Natural killer cell treated with Interleukin-12 subunit alpha and Interleukin-12 subunit beta and Interleukin-15 and Interleukin-18, amount 100 ng/mL, for 72 hours (primary cell): ENCODE measurements at regions not wholly inside any gene's neighbourhood (a gene's known extent, or its start where the extent isn't known, plus 50 kb on each side); places are given as distances from the start of the nearest gene placed in this dataset.
A peak's percentile ranks its signal among the peaks of the same experiment; 100 is the strongest.

Experiments
- ATAC-seq, 2 donors: fragments of 150-1000 bp; cut with Tn5 transposase in 1 of 2; sonication (Bioruptor Pico), chemical (Tn5 transposase) in 1 of 2; 2 replicates each; pipeline ENCODE4 v1.10.0; 2021
- DNase-seq: peaks from one replicate; pipeline ENCODE4 v3.0.0; 2022; ENCODE audit warnings: low spot score
- H3K27ac Mint-ChIP-seq, 2 donors: 1 replicate in 1 of 2; 2 replicates in 1 of 2; pipeline ENCODE4 v1.8.0; 2022; ENCODE audit warnings: mixed read lengths in 2 of 2, mild to moderate bottlenecking in 1 of 2, moderate library complexity in 1 of 2
- H3K27me3 Mint-ChIP-seq, 2 donors: 1 replicate in 1 of 2; 2 replicates in 1 of 2; pipeline ENCODE4 v1.8.0; 2022; ENCODE audit warnings: mixed read lengths in 2 of 2
- H3K36me3 Mint-ChIP-seq: one replicate; pipeline ENCODE4 v1.8.0; 2022; ENCODE audit warnings: mixed read lengths
- H3K4me1 Mint-ChIP-seq, 2 donors: 1 replicate in 1 of 2; 2 replicates in 1 of 2; pipeline ENCODE4 v1.8.0; 2022; ENCODE audit warnings: low read depth in 2 of 2, mixed read lengths in 2 of 2, mild to moderate bottlenecking in 1 of 2
- H3K4me3 Mint-ChIP-seq: one replicate; pipeline ENCODE4 v1.8.0; 2022; ENCODE audit warnings: mixed read lengths
- H3K9me3 Mint-ChIP-seq: 2 replicates; pipeline ENCODE4 v1.8.0; 2022; ENCODE audit warnings: mixed read lengths

- Mint-ChIP-seq H3K27ac (no peak overlapping the region), H3K4me3 (no peak overlapping the region), H3K36me3 (peaks cover 22% of the 10 kb centered on the region), H3K9me3 (peaks cover 8% of the 10 kb centered on the region), H3K4me1 (no peaks in the 10 kb centered on the region), H3K27me3 (no peaks in the 10 kb centered on the region)
- ATAC-seq (no peak), DNase-seq (no peak)
These were observed 86.0 kb downstream of the DTWD1 start for GRCh38 chr15:49706805-49707204.

- H3K9me3 Mint-ChIP-seq, result peaks cover 8% of the 10 kb centered on the region
These were observed 86.8 kb downstream of the DTWD1 start for GRCh38 chr15:49707598-49707997.

GRCh38 chr15:49709646-49710214 lies 88.9 kb downstream of the DTWD1 start:
- ATAC-seq, result no peak

More at GRCh38 chr15:49707598-49707997, 86.8 kb downstream of the DTWD1 start:
- no peak for ATAC-seq
- no peak overlapping the region for H3K4me3 Mint-ChIP-seq
- no peak for DNase-seq
- H3K36me3 Mint-ChIP-seq, result peaks cover 22% of the 10 kb centered on the region
- H3K27me3 Mint-ChIP-seq, result no peaks in the 10 kb centered on the region
- no peak overlapping the region for H3K27ac Mint-ChIP-seq
- no peaks in the 10 kb centered on the region for H3K4me1 Mint-ChIP-seq

GRCh38 chr15:49712162-49712561 lies 91.3 kb downstream of the DTWD1 start:
- no peaks in the 10 kb centered on the region for H3K27me3 Mint-ChIP-seq
- H3K36me3 Mint-ChIP-seq, result peaks cover 22% of the 10 kb centered on the region
- peaks cover 5 to 6% of the 10 kb centered on the region in 2 donors for H3K4me1 Mint-ChIP-seq
- H3K27ac Mint-ChIP-seq, result no peak overlapping the region
- H3K9me3 Mint-ChIP-seq, result peaks cover 8% of the 10 kb centered on the region
- DNase-seq (no peak), ATAC-seq (no peak)
- H3K4me3 Mint-ChIP-seq, result no peak overlapping the region

More at GRCh38 chr15:49709646-49710214, 88.9 kb downstream of the DTWD1 start:
- no peak for DNase-seq
- Mint-ChIP-seq H3K27ac (no peak overlapping the region), H3K36me3 (peaks cover 22% of the 10 kb centered on the region), H3K4me1 (no peaks in the 10 kb centered on the region), H3K9me3 (peaks cover 8% of the 10 kb centered on the region), H3K4me3 (no peak overlapping the region), H3K27me3 (no peaks in the 10 kb centered on the region)

- peaks cover 5 to 6% of the 10 kb centered on the region in 2 donors for H3K4me1 Mint-ChIP-seq
- ATAC-seq (no peak), DNase-seq (no peak)
- H3K36me3 Mint-ChIP-seq, result peaks cover 22% of the 10 kb centered on the region
- no peak overlapping the region for H3K4me3 Mint-ChIP-seq
- no peaks in the 10 kb centered on the region for H3K27me3 Mint-ChIP-seq
- peaks cover 8% of the 10 kb centered on the region for H3K9me3 Mint-ChIP-seq
- H3K27ac Mint-ChIP-seq, result no peak overlapping the region
These were observed 92.1 kb downstream of the DTWD1 start for GRCh38 chr15:49712846-49713450.

- Mint-ChIP-seq H3K27me3 (peaks cover 3 to 7% of the 10 kb centered on the region in 2 donors), H3K9me3 (peaks cover 5% of the 10 kb centered on the region), H3K4me1 (peaks cover 5 to 10% of the 10 kb centered on the region in 2 donors), H3K27ac (peak overlapping the region in 1 of 2 donors; percentile 33), H3K36me3 (peaks cover 8% of the 10 kb centered on the region), H3K4me3 (peak overlapping the region; percentile 21)
- DNase-seq (no peak), ATAC-seq (peak; percentile 32 to 75)
These were observed 94.4 kb downstream of the DTWD1 start for GRCh38 chr15:49715211-49715610.

GRCh38 chr15:49715701-49716100 lies 94.9 kb downstream of the DTWD1 start:
- Mint-ChIP-seq H3K9me3 (peaks cover 5% of the 10 kb centered on the region), H3K27ac (peak overlapping the region in 1 of 2 donors; percentile 33), H3K27me3 (peaks cover 3 to 7% of the 10 kb centered on the region in 2 donors), H3K4me1 (peaks cover 5 to 10% of the 10 kb centered on the region in 2 donors), H3K36me3 (peaks cover 7% of the 10 kb centered on the region), H3K4me3 (no peak overlapping the region)
- DNase-seq, result no peak
- ATAC-seq, result no peak

- no peak for ATAC-seq
- Mint-ChIP-seq H3K9me3 (no peaks in the 10 kb centered on the region), H3K27me3 (peaks cover 7 to 21% of the 10 kb centered on the region in 2 donors), H3K36me3 (no peaks in the 10 kb centered on the region), H3K4me3 (no peak overlapping the region), H3K4me1 (peaks cover 5 to 10% of the 10 kb centered on the region in 2 donors), H3K27ac (peak overlapping the region in 1 of 2 donors; percentile 45)
- no peak for DNase-seq
These were observed 97.4 kb downstream of the DTWD1 start for GRCh38 chr15:49718234-49718633.

GRCh38 chr15:49718846-49719245 lies 98.0 kb downstream of the DTWD1 start:
- H3K4me3 Mint-ChIP-seq, result no peak overlapping the region
- H3K27ac Mint-ChIP-seq, result no peak overlapping the region
- H3K4me1 Mint-ChIP-seq, result peaks cover 5 to 10% of the 10 kb centered on the region in 2 donors
- H3K27me3 Mint-ChIP-seq, result peaks cover 10 to 27% of the 10 kb centered on the region in 2 donors
- H3K9me3 Mint-ChIP-seq, result peaks cover 3% of the 10 kb centered on the region
- H3K36me3 Mint-ChIP-seq, result no peaks in the 10 kb centered on the region
- ATAC-seq (no peak), DNase-seq (no peak)

GRCh38 chr15:49720261-49720660 lies 99.4 kb downstream of the DTWD1 start:
- DNase-seq (no peak), ATAC-seq (no peak)
- Mint-ChIP-seq H3K4me1 (peaks cover 3 to 7% of the 10 kb centered on the region in 2 donors), H3K9me3 (peaks cover 3% of the 10 kb centered on the region), H3K27ac (no peak overlapping the region), H3K27me3 (peaks cover 10 to 27% of the 10 kb centered on the region in 2 donors), H3K4me3 (no peak overlapping the region), H3K36me3 (no peaks in the 10 kb centered on the region)

GRCh38 chr15:49721091-49721490 lies 100.2 kb downstream of the DTWD1 start:
- Mint-ChIP-seq H3K4me1 (peaks cover 0 to 4% of the 10 kb centered on the region in 2 donors), H3K9me3 (peaks cover 8% of the 10 kb centered on the region), H3K36me3 (peaks cover 4% of the 10 kb centered on the region), H3K27ac (no peak overlapping the region), H3K4me3 (no peak overlapping the region), H3K27me3 (peaks cover 15 to 27% of the 10 kb centered on the region in 2 donors)
- ATAC-seq (no peak), DNase-seq (no peak)

- ATAC-seq, result no peak
- Mint-ChIP-seq H3K4me3 (no peak overlapping the region), H3K27me3 (peaks cover 15 to 27% of the 10 kb centered on the region in 2 donors), H3K27ac (no peak overlapping the region), H3K36me3 (peaks cover 9% of the 10 kb centered on the region), H3K4me1 (peaks cover 0 to 4% of the 10 kb centered on the region in 2 donors), H3K9me3 (peaks cover 12% of the 10 kb centered on the region)
- DNase-seq, result no peak
These were observed 100.8 kb downstream of the DTWD1 start for GRCh38 chr15:49721621-49722020.

GRCh38 chr15:49723981-49724380 lies 103.1 kb downstream of the DTWD1 start:
- Mint-ChIP-seq H3K9me3 (peaks cover 12% of the 10 kb centered on the region), H3K4me3 (no peak overlapping the region), H3K27ac (no peak overlapping the region), H3K27me3 (peaks cover 12 to 20% of the 10 kb centered on the region in 2 donors), H3K4me1 (no peaks in the 10 kb centered on the region), H3K36me3 (peaks cover 10% of the 10 kb centered on the region)
- ATAC-seq (no peak), DNase-seq (no peak)
